ENCODE measurements at regions not wholly inside any gene's neighbourhood (a gene's known extent, or its start where the extent isn't known, plus 50 kb on each side); places are given as distances from the start of the nearest gene placed in this dataset.
"Not testable (repeated sequence)": the region's sequence is repeated elsewhere in the genome, so short reads cannot be mapped to it uniquely, and the experiment has no call there.

DNA sequence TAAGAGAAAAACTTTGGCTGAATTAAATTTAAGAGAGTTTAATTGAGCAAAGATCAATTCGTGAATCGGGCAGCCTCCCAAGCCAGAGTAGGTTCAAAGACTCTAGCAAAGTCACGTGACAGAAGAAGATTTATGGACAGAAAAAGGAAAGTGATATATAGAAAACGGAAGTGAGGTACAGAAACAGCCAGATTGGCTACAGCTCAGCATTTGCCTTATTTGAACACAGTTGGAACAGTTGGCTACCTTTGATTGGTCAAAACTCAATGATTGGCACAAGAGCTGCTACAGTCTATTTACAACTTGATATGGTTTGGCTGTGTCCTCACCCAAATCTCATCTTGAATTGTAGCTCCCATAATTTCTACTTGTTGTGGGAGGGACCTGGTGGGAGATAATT is 102.6 kb downstream of the PLG start:
- in situ Hi-C loops (cut with HindIII; ENCODE audit: low pct_ligation_motif_present, low sequenced_read_pairs) = no loop called here
- H3K36me3 ChIP-seq (replicated peaks) = no peaks in the 10 kb centered on the region
- no peak overlapping the region for H3K4me3 ChIP-seq (ENCODE audit: low read depth, low read length)
- DNase-seq = no peak
- H3K27ac ChIP-seq = no peak overlapping the region
- H3K27me3 ChIP-seq (replicated peaks) = no peaks in the 10 kb centered on the region
- TF ChIP-seq, protein P1, sequence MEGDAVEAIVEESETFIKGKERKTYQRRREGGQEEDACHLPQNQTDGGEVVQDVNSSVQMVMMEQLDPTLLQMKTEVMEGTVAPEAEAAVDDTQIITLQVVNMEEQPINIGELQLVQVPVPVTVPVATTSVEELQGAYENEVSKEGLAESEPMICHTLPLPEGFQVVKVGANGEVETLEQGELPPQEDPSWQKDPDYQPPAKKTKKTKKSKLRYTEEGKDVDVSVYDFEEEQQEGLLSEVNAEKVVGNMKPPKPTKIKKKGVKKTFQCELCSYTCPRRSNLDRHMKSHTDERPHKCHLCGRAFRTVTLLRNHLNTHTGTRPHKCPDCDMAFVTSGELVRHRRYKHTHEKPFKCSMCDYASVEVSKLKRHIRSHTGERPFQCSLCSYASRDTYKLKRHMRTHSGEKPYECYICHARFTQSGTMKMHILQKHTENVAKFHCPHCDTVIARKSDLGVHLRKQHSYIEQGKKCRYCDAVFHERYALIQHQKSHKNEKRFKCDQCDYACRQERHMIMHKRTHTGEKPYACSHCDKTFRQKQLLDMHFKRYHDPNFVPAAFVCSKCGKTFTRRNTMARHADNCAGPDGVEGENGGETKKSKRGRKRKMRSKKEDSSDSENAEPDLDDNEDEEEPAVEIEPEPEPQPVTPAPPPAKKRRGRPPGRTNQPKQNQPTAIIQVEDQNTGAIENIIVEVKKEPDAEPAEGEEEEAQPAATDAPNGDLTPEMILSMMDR (IDR thresholded peaks at IDR 0.05; ENCODE audit: low read depth, low read length, missing control alignments) = no peak

DNA sequence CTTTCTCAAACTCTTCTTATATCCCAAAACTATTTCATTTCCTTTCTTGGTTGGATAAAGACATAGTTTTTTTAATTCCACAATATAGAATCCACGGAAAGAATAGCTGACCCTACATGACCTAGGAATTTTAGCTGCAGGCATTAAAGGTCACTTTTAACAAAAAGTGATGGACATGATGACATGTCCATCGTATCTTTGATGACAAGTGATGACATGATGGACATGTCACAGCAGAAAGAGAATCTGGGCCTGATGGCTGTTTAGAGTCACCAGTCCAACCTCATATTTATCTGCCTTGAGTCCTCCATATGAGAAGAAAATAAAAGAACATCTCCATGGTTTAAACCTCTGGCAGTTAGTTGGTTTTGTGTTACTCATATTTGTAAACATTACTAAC is 106.2 kb downstream of the PLG start:
- TF ChIP-seq, protein P1 (IDR thresholded peaks at IDR 0.05; ENCODE audit: low read depth, low read length, missing control alignments) = no peak
- DNase-seq = no peak
- Histone ChIP-seq H3K4me3 (ENCODE audit: low read depth, low read length) (no peak overlapping the region), H3K27me3 (replicated peaks) (no peaks in the 10 kb centered on the region), H3K27ac (no peak overlapping the region), H3K36me3 (replicated peaks) (no peaks in the 10 kb centered on the region)
- in situ Hi-C loops (cut with HindIII; ENCODE audit: low pct_ligation_motif_present, low sequenced_read_pairs) = no loop called here

DNA sequence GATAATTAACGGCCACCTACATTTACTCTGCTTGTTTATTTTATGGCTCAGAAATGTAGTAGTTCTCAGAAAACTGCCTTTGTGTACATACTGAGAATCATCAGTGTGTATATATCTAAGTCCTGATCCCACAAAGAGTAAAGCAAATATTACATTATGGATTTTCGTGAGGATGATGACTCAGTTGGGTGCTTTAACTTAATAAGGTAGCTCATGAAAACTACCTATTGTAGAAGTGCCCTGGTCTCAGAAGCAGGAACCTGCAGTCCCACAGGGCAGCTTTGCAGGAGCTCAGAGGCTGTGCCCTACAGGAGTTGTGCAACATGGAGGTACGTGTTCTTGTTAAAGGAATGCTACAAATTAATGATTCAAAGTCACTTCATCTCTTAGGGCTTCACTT is 108.2 kb downstream of the PLG start:
- no peak overlapping the region for H3K27ac ChIP-seq
- H3K27me3 ChIP-seq (replicated peaks) = no peaks in the 10 kb centered on the region
- in situ Hi-C loops (cut with HindIII; ENCODE audit: low pct_ligation_motif_present, low sequenced_read_pairs) = no loop called here
- H3K36me3 ChIP-seq (replicated peaks) = no peaks in the 10 kb centered on the region
- no peak overlapping the region for H3K4me3 ChIP-seq (ENCODE audit: low read depth, low read length)
- TF ChIP-seq, protein P1 (IDR thresholded peaks at IDR 0.05; ENCODE audit: low read depth, low read length, missing control alignments) = no peak
- no peak for DNase-seq

DNA sequence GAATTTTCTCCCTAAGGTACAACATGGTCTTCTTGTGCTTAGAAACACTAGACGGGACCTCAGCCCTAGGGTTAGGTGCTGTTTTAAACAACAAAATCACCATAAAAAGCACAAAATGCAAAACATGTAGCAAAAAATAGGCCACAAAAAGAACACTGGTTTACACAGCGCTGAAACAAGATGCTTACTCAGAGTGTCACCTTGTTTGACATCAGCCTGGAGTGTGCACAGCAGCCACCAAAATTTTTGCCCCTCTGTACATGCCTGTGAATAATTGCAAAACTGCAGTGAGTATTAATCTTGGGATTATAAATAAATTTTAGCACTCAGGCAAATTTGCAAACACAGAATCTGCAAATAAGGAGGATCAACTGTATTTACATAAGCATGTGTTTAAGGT is 110.1 kb downstream of the PLG start:
- H3K27ac ChIP-seq = no peak overlapping the region
- no peak overlapping the region for H3K4me3 ChIP-seq (ENCODE audit: low read depth, low read length)
- H3K36me3 ChIP-seq (replicated peaks) = no peaks in the 10 kb centered on the region
- in situ Hi-C loops (cut with HindIII; ENCODE audit: low pct_ligation_motif_present, low sequenced_read_pairs) = no loop called here
- TF ChIP-seq, protein P1 (IDR thresholded peaks at IDR 0.05; ENCODE audit: low read depth, low read length, missing control alignments) = no peak
- no peaks in the 10 kb centered on the region for H3K27me3 ChIP-seq (replicated peaks)
- no peak for DNase-seq

DNA sequence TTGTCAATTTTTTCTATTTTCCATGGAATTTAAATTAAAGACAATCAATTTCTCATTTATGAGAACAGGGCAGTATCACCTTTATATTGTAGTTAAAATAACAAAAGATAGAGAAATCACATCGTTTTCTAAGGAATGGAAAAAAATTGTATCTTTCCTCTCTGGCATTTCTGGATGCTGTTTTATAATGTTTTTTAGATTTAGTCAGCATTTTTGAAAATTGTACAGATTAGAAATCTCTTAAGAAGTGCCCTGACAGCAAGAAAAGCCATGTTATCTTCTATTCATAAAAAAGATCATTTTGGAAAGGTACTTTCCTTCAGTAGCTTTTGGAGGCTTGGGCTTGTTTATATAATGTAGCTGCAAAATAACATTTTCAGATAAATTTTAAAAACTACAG is 116.9 kb downstream of the PLG start:
- in situ Hi-C loops (cut with HindIII; ENCODE audit: low pct_ligation_motif_present, low sequenced_read_pairs) = no loop called here
- Histone ChIP-seq H3K27me3 (replicated peaks) (no peaks in the 10 kb centered on the region), H3K27ac (no peak overlapping the region), H3K4me3 (ENCODE audit: low read depth, low read length) (no peak overlapping the region), H3K36me3 (replicated peaks) (no peaks in the 10 kb centered on the region)
- TF ChIP-seq, protein P1 (IDR thresholded peaks at IDR 0.05; ENCODE audit: low read depth, low read length, missing control alignments) = no peak
- DNase-seq = no peak

DNA sequence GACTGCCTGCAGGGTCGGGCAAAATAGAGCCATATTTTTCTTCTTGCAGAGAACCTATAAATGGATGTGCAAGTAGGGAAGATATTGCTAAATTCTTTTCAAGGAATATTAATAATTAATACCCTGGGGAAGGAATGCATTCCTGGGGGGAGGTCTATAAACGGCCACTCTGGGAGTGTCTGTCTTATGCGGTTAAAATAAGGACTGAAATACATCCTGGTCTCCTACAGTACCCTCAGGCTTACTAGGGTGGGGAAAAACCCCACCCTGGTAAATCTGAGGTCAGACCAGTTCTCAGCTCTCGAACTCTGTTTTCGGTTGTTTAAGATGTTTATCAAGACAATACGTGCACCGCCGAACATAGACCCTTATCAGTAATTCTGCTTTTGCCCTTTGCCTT is 118.6 kb downstream of the PLG start:
- DNase-seq; H3K36me3 ChIP-seq (replicated peaks); H3K27me3 ChIP-seq (replicated peaks); H3K27ac ChIP-seq; H3K4me3 ChIP-seq (ENCODE audit: low read depth, low read length); in situ Hi-C loops (cut with HindIII; ENCODE audit: low pct_ligation_motif_present, low sequenced_read_pairs): not testable (repeated sequence)
